ENCODE measurements at regions not wholly inside any gene's neighbourhood (a gene's known extent, or its start where the extent isn't known, plus 50 kb on each side); places are given as distances from the start of the nearest gene placed in this dataset.
"Not testable (repeated sequence)": the region's sequence is repeated elsewhere in the genome, so short reads cannot be mapped to it uniquely, and the experiment has no call there.

- peak; percentile 4 for DNase-seq (ENCODE audit: low spot score)
Observed at GRCh38 chr13:31385540-31385939, 185.8 kb downstream of the B3GLCT start.

GRCh38 chr13:31394506-31394905 lies 194.7 kb downstream of the B3GLCT start:
- no peak for DNase-seq (ENCODE audit: low spot score)

- DNase-seq (ENCODE audit: low spot score), result no peak
Observed at GRCh38 chr13:31395090-31395489, 195.3 kb downstream of the B3GLCT start.

DNA sequence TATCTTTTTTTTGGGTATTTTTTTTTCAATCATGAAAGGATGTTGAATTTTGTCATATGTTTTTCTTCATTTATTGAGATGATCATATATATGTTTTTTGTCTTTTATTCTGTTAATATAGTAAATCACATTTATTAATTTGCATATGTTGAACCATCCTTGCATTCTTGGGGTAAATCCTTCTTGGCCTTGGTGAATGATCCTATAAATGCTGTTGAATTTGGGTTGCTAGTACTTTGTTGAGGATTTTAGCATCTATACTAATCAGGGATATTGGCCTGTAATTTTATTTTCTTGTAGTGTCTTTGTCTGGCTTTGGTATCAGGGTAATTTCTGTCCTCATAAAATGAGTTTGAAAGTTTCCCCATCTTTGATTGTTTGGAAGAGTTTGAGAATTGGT lies 199.9 kb downstream of the B3GLCT start:
- DNase-seq (ENCODE audit: low spot score), result no peak

- not testable (repeated sequence) for DNase-seq (ENCODE audit: low spot score)
Observed at GRCh38 chr13:31403711-31404110, 203.9 kb downstream of the B3GLCT start.

DNA sequence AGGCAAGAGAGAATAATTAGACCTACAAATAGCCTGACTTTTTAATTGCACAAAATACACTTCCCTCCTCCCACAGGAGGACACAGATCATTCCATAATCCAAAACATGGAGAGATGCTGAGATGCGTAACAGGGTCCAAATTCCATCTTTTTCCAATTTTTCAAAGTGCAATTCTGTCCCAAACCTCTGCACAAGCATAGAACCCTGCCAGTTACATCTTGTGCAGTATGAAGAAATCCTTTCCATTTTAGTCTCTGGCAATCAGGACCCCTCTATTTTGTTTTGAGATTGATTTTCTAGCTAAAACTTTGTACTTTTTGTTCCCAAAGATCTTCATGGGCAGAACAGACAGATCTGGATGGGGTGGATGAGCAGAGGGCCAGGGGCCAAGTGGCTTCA lies 209.2 kb downstream of the B3GLCT start:
- DNase-seq (ENCODE audit: low spot score), result no peak

GRCh38 chr13:31409678-31410356 lies 210.0 kb downstream of the B3GLCT start:
- no peak for DNase-seq (ENCODE audit: low spot score)

DNA sequence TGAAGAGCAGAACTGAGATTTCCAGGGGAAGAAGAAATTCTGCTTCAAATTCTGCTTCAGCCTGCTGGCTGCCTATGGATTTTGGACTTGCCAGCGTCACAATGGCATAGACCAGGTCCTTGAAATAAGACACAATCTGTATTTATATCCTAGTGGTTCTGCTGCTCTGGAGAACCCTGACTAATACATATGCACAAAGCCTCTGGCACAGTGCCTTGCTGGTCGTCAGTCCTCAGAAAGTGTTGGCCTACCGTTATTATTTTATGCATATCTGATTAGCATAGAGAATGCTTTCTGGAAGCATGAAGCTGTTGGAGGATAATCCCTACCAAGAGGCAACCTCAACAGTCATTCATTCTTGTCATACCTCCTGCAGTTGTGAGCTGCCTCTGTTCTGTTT lies 213.7 kb downstream of the B3GLCT start:
- no peak for DNase-seq (ENCODE audit: low spot score)

- no peak for DNase-seq (ENCODE audit: low spot score)
Observed at GRCh38 chr13:31416066-31416465, 216.3 kb downstream of the B3GLCT start.

- no peak for DNase-seq (ENCODE audit: low spot score)
Observed at GRCh38 chr13:31418186-31418585, 218.4 kb downstream of the B3GLCT start.

- DNase-seq (ENCODE audit: low spot score), result no peak
Observed at GRCh38 chr13:31421756-31422155, 222.0 kb downstream of the B3GLCT start.

- DNase-seq (ENCODE audit: low spot score), result peak; percentile 43
Observed at GRCh38 chr13:31424130-31424729, 224.5 kb downstream of the B3GLCT start.

GRCh38 chr13:31426395-31426794 lies 226.6 kb downstream of the B3GLCT start:
- DNase-seq (ENCODE audit: low spot score), result no peak

- no peak for DNase-seq (ENCODE audit: low spot score)
Observed at GRCh38 chr13:31427151-31428100, 227.7 kb downstream of the B3GLCT start.

GRCh38 chr13:31431722-31432137 lies 232.0 kb downstream of the B3GLCT start:
- DNase-seq (ENCODE audit: low spot score), result peak; percentile 50

DNA sequence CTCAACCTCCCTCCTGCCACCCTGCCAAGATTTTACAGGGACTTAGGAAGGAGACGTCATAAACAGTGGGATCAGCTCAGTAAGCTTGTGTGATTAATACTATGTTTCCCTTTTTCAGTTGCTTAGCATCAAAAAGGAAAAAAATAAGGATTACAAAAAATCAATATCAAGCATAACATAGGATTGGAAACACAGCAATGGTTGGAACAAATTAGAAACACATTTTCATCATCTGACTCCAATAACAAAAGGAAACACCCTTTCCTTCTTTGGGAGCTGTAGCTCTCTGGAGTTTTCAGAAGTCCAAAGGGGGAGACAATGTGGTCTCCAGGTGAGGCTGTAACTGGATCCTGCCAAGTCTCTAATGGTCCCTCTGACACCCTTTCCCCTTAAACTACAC lies 233.4 kb downstream of the B3GLCT start:
- no peak for DNase-seq (ENCODE audit: low spot score)

- no peak for DNase-seq (ENCODE audit: low spot score)
Observed at GRCh38 chr13:31433746-31434145, 234.0 kb downstream of the B3GLCT start.

DNA sequence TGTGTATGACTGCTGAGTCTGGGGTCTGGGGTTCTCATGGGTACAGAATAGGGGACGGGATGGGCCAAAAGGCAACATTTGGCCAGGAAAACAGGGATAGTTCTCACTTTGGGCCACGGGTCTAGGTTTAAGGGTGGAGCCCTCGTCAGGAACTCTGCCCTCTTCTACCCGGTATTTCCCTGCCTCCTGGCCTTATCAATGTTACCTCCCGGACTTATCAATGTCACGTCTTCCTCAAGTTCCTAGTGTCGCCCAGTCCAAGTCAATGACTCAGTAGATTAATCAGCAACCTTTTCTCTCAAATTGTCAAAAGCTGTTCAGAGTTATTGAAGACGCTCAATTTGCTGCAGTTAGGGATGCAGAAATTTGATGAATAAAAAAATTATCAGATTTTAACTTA lies 234.8 kb downstream of the B3GLCT start:
- no peak for DNase-seq (ENCODE audit: low spot score)

- DNase-seq (ENCODE audit: low spot score), result no peak
Observed at GRCh38 chr13:31435536-31435935, 235.8 kb downstream of the B3GLCT start.

- no peak for DNase-seq (ENCODE audit: low spot score)
Observed at GRCh38 chr13:31436478-31436877, 236.7 kb downstream of the B3GLCT start.

- no peak for DNase-seq (ENCODE audit: low spot score)
Observed at GRCh38 chr13:31437975-31438374, 238.2 kb downstream of the B3GLCT start.

GRCh38 chr13:31440132-31440531 lies 240.4 kb downstream of the B3GLCT start:
- no peak for DNase-seq (ENCODE audit: low spot score)

Data from hematopoietic multipotent progenitor cell treated with erythropoietin and hydrocortisone succinate and interleukin-3 and kit ligand, for 15 days (in vitro differentiated cells).